ENCODE measurements at regions not wholly inside any gene's neighbourhood (a gene's known extent, or its start where the extent isn't known, plus 50 kb on each side); places are given as distances from the start of the nearest gene placed in this dataset.

DNA sequence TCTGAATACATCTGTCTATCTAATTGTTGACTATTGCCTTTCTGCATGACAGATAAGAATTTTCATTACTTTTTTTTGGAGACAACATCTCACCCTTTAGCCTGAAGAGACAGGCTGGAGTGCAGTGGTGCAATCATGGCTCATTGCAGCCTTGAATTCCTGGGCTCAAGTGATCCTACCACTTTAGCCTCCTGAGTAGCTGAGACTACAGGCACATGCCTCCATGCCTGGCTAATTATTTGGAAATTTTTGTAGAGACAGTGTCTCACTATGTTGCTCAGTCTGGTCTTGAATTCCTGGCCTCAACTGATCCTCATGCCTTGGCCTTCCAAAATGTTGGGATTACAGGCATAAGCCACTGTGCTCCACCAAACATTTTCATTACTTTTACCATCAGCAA is 99.8 kb upstream of the ELAC2 start:
- TF ChIP-seq, protein P1, sequence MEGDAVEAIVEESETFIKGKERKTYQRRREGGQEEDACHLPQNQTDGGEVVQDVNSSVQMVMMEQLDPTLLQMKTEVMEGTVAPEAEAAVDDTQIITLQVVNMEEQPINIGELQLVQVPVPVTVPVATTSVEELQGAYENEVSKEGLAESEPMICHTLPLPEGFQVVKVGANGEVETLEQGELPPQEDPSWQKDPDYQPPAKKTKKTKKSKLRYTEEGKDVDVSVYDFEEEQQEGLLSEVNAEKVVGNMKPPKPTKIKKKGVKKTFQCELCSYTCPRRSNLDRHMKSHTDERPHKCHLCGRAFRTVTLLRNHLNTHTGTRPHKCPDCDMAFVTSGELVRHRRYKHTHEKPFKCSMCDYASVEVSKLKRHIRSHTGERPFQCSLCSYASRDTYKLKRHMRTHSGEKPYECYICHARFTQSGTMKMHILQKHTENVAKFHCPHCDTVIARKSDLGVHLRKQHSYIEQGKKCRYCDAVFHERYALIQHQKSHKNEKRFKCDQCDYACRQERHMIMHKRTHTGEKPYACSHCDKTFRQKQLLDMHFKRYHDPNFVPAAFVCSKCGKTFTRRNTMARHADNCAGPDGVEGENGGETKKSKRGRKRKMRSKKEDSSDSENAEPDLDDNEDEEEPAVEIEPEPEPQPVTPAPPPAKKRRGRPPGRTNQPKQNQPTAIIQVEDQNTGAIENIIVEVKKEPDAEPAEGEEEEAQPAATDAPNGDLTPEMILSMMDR (IDR thresholded peaks at IDR 0.05; ENCODE audit: low read depth, low read length) = no peak
- TF ChIP-seq EZH2phosphoT487 (IDR thresholded peaks at IDR 0.05; ENCODE audit: low read depth) = no peak
